Chondrocyte (in vitro differentiated cells): ENCODE measurements at regions not wholly inside any gene's neighbourhood (a gene's known extent, or its start where the extent isn't known, plus 50 kb on each side); places are given as distances from the start of the nearest gene placed in this dataset.

Experiments
- DNase-seq: peaks from one replicate; pipeline ENCODE4 v3.0.0; 2021; ENCODE audit warnings: mixed read lengths, low spot score
- H3K27ac Mint-ChIP-seq: one replicate; pipeline ENCODE4 v1.8.0; 2021; ENCODE audit warnings: mild to moderate bottlenecking, moderate library complexity, mixed read lengths; ENCODE audit not compliant: unreplicated experiment
- H3K27me3 Mint-ChIP-seq: 2 replicates; pipeline ENCODE4 v1.8.0; 2021; ENCODE audit warnings: low read depth, mixed read lengths
- H3K36me3 Mint-ChIP-seq: 2 replicates; pipeline ENCODE4 v1.8.0; 2021; ENCODE audit warnings: low read depth, mixed read lengths
- H3K4me1 Mint-ChIP-seq: 2 replicates; pipeline ENCODE4 v1.8.0; 2021; ENCODE audit warnings: low read depth, mild to moderate bottlenecking, mixed read lengths
- H3K4me3 Mint-ChIP-seq: one replicate; pipeline ENCODE4 v1.8.0; 2021; ENCODE audit warnings: mild to moderate bottlenecking, moderate library complexity, mixed read lengths; ENCODE audit not compliant: unreplicated experiment
- H3K9me3 Mint-ChIP-seq: 2 replicates; pipeline ENCODE4 v1.8.0; 2021; ENCODE audit warnings: low read depth, mixed read lengths
- CTCF ChIP-seq: fragments of 200-600 bp; sonication (generic); IDR thresholded peaks from 2 replicates; pipeline ENCODE4 v1.5.0; 2021; ENCODE audit warnings: antibody characterized with exemption, mild to moderate bottlenecking, moderate library complexity

GRCh38 chr11:106466521-106467080, 389.1 kb downstream of the AASDHPPT start:
- no peaks in the 10 kb centered on the region for H3K27me3 Mint-ChIP-seq
- H3K4me1 Mint-ChIP-seq, result peaks cover 74% of the 10 kb centered on the region
- no peak for TF ChIP-seq CTCF
- no peak for DNase-seq
- no peaks in the 10 kb centered on the region for H3K9me3 Mint-ChIP-seq
- H3K36me3 Mint-ChIP-seq, result no peaks in the 10 kb centered on the region
- peak overlapping the region; percentile 10 for H3K4me3 Mint-ChIP-seq
- H3K27ac Mint-ChIP-seq, result peak overlapping the region; percentile 93

- peak overlapping the region; percentile 93 for H3K27ac Mint-ChIP-seq
Measured at GRCh38 chr11:106467501-106467900, 390.0 kb downstream of the AASDHPPT start.

GRCh38 chr11:106468086-106468485, 390.6 kb downstream of the AASDHPPT start:
- peak overlapping the region; percentile 93 for H3K27ac Mint-ChIP-seq
- H3K4me3 Mint-ChIP-seq, result no peak overlapping the region
- peaks cover 61% of the 10 kb centered on the region for H3K4me1 Mint-ChIP-seq
- no peaks in the 10 kb centered on the region for H3K27me3 Mint-ChIP-seq
- no peak for TF ChIP-seq CTCF
- no peak for DNase-seq
- no peaks in the 10 kb centered on the region for H3K36me3 Mint-ChIP-seq
- no peaks in the 10 kb centered on the region for H3K9me3 Mint-ChIP-seq

More at GRCh38 chr11:106467501-106467900, 390.0 kb downstream of the AASDHPPT start:
- no peak for TF ChIP-seq CTCF
- Mint-ChIP-seq H3K27me3 (no peaks in the 10 kb centered on the region), H3K4me3 (no peak overlapping the region), H3K9me3 (no peaks in the 10 kb centered on the region), H3K36me3 (no peaks in the 10 kb centered on the region), H3K4me1 (peaks cover 65% of the 10 kb centered on the region)
- no peak for DNase-seq

GRCh38 chr11:106468531-106468930, 391.1 kb downstream of the AASDHPPT start:
- H3K4me3 Mint-ChIP-seq, result no peak overlapping the region
- TF ChIP-seq CTCF, result no peak
- H3K36me3 Mint-ChIP-seq, result no peaks in the 10 kb centered on the region
- H3K27me3 Mint-ChIP-seq, result no peaks in the 10 kb centered on the region
- H3K9me3 Mint-ChIP-seq, result no peaks in the 10 kb centered on the region
- H3K27ac Mint-ChIP-seq, result peak overlapping the region; percentile 93
- DNase-seq, result no peak
- peaks cover 56% of the 10 kb centered on the region for H3K4me1 Mint-ChIP-seq

DNA sequence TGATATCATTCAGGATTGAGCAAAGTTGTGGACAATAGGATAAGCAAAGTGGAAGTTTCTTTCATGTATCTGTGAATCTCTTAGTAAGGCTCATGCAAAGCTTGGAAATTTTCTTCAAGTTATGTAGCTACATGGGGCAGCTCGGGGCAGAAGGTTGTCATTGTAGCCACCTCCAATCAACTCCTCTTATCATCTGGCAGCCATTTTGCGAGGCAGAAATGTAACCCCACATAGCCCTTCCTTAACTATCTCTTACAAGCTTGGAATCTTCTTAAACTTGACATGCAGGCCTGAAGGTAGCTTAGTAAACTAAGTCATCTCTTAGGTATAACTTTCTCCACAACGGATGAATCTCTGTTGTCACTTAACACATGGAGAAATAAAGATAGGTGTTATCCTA, 392.8 kb downstream of the AASDHPPT start:
- H3K36me3 Mint-ChIP-seq, result no peaks in the 10 kb centered on the region
- DNase-seq, result no peak
- no peak overlapping the region for H3K27ac Mint-ChIP-seq
- H3K4me3 Mint-ChIP-seq, result no peak overlapping the region
- H3K27me3 Mint-ChIP-seq, result no peaks in the 10 kb centered on the region
- no peak for TF ChIP-seq CTCF
- peaks cover 41% of the 10 kb centered on the region for H3K4me1 Mint-ChIP-seq
- H3K9me3 Mint-ChIP-seq, result peaks cover 6% of the 10 kb centered on the region
